GM18951 (cell line): ENCODE measurements at regions not wholly inside any gene's neighbourhood (a gene's known extent, or its start where the extent isn't known, plus 50 kb on each side); places are given as distances from the start of the nearest gene placed in this dataset.

Source experiments
- POLR2A ChIP-seq: IDR thresholded peaks from 4 replicates; pipeline ENCODE4 v1.6.1; 2011; ENCODE audit warnings: mild to moderate bottlenecking; ENCODE audit not compliant: insufficient read length, insufficient read depth; ENCODE audit errors: extremely low read depth
- in situ Hi-C: fragments of 300-500 bp; cut with MboI; formaldehyde crosslinking; loops from one replicate; pipeline ENCODE4 v1.12.0; 2022; ENCODE audit warnings: low sequenced_read_pairs, mixed read lengths, inconsistent platforms; ENCODE audit not compliant: unreplicated experiment

GRCh38 chr4:112840061-112840460 is 203.1 kb downstream of the LARP7 start:
- in situ Hi-C loops: no loop called here
- TF ChIP-seq POLR2A: no peak

GRCh38 chr4:112840619-112841018 is 203.7 kb downstream of the LARP7 start:
- TF ChIP-seq POLR2A: no peak

GRCh38 chr4:112842513-112842912 is 205.6 kb downstream of the LARP7 start:
- in situ Hi-C loops: no loop called here

More at GRCh38 chr4:112840619-112841018, 203.7 kb downstream of the LARP7 start:
- in situ Hi-C loops: no loop called here

GRCh38 chr4:112845386-112845785 is 204.1 kb upstream of the ANK2 start:
- no peak for TF ChIP-seq POLR2A
- in situ Hi-C loops: no loop called here

More at GRCh38 chr4:112842513-112842912, 205.6 kb downstream of the LARP7 start:
- TF ChIP-seq POLR2A: no peak

GRCh38 chr4:112847045-112847444 is 202.4 kb upstream of the ANK2 start:
- in situ Hi-C loops: no loop called here
- TF ChIP-seq POLR2A: no peak

GRCh38 chr4:112847781-112848180 is 201.7 kb upstream of the ANK2 start:
- in situ Hi-C loops: no loop called here
- TF ChIP-seq POLR2A: no peak

GRCh38 chr4:112848911-112849310 is 200.5 kb upstream of the ANK2 start:
- TF ChIP-seq POLR2A: no peak
- in situ Hi-C loops: no loop called here

- in situ Hi-C loops: no loop called here
- no peak for TF ChIP-seq POLR2A
Observed at GRCh38 chr4:112852601-112853000, 196.9 kb upstream of the ANK2 start.

GRCh38 chr4:112853662-112854256 is 195.7 kb upstream of the ANK2 start:
- in situ Hi-C loops: no loop called here
- TF ChIP-seq POLR2A: no peak

- in situ Hi-C loops: no loop called here
- no peak for TF ChIP-seq POLR2A
Observed at GRCh38 chr4:112854420-112854819, 195.0 kb upstream of the ANK2 start.

- TF ChIP-seq POLR2A: no peak
- in situ Hi-C loops: no loop called here
Observed at GRCh38 chr4:112855058-112855457, 194.4 kb upstream of the ANK2 start.

- TF ChIP-seq POLR2A: no peak
- in situ Hi-C loops: no loop called here
Observed at GRCh38 chr4:112857461-112857860, 192.0 kb upstream of the ANK2 start.

- in situ Hi-C loops: no loop called here
- TF ChIP-seq POLR2A: no peak
Observed at GRCh38 chr4:112858751-112859150, 190.7 kb upstream of the ANK2 start.

- in situ Hi-C loops: no loop called here
- TF ChIP-seq POLR2A: no peak
Observed at GRCh38 chr4:112859456-112860184, 189.8 kb upstream of the ANK2 start.

- in situ Hi-C loops: no loop called here
Observed at GRCh38 chr4:112860830-112861690, 188.4 kb upstream of the ANK2 start.

More at GRCh38 chr4:112860830-112861690, 188.4 kb upstream of the ANK2 start:
- no peak for TF ChIP-seq POLR2A
